ENCODE measurements at regions not wholly inside any gene's neighbourhood (a gene's known extent, or its start where the extent isn't known, plus 50 kb on each side); places are given as distances from the start of the nearest gene placed in this dataset.

GRCh38 chr12:20967756-20968155, 157.3 kb downstream of the SLCO1B3 start:
- no peak for TF ChIP-seq CTCF (IDR thresholded peaks at IDR 0.05; ENCODE audit: low read depth, low read length, missing control alignments)
- in situ Hi-C loops (cut with HindIII; ENCODE audit: low sequenced_read_pairs): no loop called here
- no peak overlapping the region for H3K4me3 ChIP-seq (ENCODE audit: low read depth, low read length)
- no peak for DNase-seq (ENCODE audit: low read depth)

GRCh38 chr12:20969766-20970165, 159.3 kb downstream of the SLCO1B3 start:
- in situ Hi-C loops (cut with HindIII; ENCODE audit: low sequenced_read_pairs): no loop called here
- TF ChIP-seq CTCF (IDR thresholded peaks at IDR 0.05; ENCODE audit: low read depth, low read length, missing control alignments): no peak
- H3K4me3 ChIP-seq (ENCODE audit: low read depth, low read length): no peak overlapping the region
- DNase-seq (ENCODE audit: low read depth): no peak

GRCh38 chr12:20985399-20985798, 145.6 kb upstream of the SLCO1B1 start:
- no peak for TF ChIP-seq CTCF (IDR thresholded peaks at IDR 0.05; ENCODE audit: low read depth, low read length, missing control alignments)
- no peak overlapping the region for H3K4me3 ChIP-seq (ENCODE audit: low read depth, low read length)
- in situ Hi-C loops (cut with HindIII; ENCODE audit: low sequenced_read_pairs): no loop called here
- DNase-seq (ENCODE audit: low read depth): no peak

GRCh38 chr12:21001778-21002177, 129.2 kb upstream of the SLCO1B1 start:
- TF ChIP-seq CTCF (IDR thresholded peaks at IDR 0.05; ENCODE audit: low read depth, low read length, missing control alignments): no peak
- H3K4me3 ChIP-seq (ENCODE audit: low read depth, low read length): no peak overlapping the region
- in situ Hi-C loops (cut with HindIII; ENCODE audit: low sequenced_read_pairs): no loop called here
- DNase-seq (ENCODE audit: low read depth): no peak

GRCh38 chr12:21025656-21026055, 105.3 kb upstream of the SLCO1B1 start:
- no peak for DNase-seq (ENCODE audit: low read depth)
- no peak for TF ChIP-seq CTCF (IDR thresholded peaks at IDR 0.05; ENCODE audit: low read depth, low read length, missing control alignments)
- in situ Hi-C loops (cut with HindIII; ENCODE audit: low sequenced_read_pairs): no loop called here
- no peak overlapping the region for H3K4me3 ChIP-seq (ENCODE audit: low read depth, low read length)

GRCh38 chr12:21026302-21026701, 104.7 kb upstream of the SLCO1B1 start:
- peak; percentile 84 for DNase-seq (ENCODE audit: low read depth)
- no peak overlapping the region for H3K4me3 ChIP-seq (ENCODE audit: low read depth, low read length)
- in situ Hi-C loops (cut with HindIII; ENCODE audit: low sequenced_read_pairs): no loop called here
- no peak for TF ChIP-seq CTCF (IDR thresholded peaks at IDR 0.05; ENCODE audit: low read depth, low read length, missing control alignments)

- no peak for TF ChIP-seq CTCF (IDR thresholded peaks at IDR 0.05; ENCODE audit: low read depth, low read length, missing control alignments)
- in situ Hi-C loops (cut with HindIII; ENCODE audit: low sequenced_read_pairs): no loop called here
- H3K4me3 ChIP-seq (ENCODE audit: low read depth, low read length): no peak overlapping the region
- DNase-seq (ENCODE audit: low read depth): peak; percentile 68
These were observed 76.7 kb upstream of the SLCO1B1 start for GRCh38 chr12:21054334-21054733.

Data from astrocyte of the cerebellum (primary cell).